GM18870 (cell line): ENCODE measurements at regions not wholly inside any gene's neighbourhood (a gene's known extent, or its start where the extent isn't known, plus 50 kb on each side); places are given as distances from the start of the nearest gene placed in this dataset.
A peak's percentile ranks its signal among the peaks of the same experiment; 100 is the strongest.
"Not testable (repeated sequence)": the region's sequence is repeated elsewhere in the genome, so short reads cannot be mapped to it uniquely, and the experiment has no call there.

ENCODE experiments used
- ATAC-seq: cut with Tn5 transposase; IDR thresholded peaks from one replicate; pipeline ENCODE4 v1.9.1; 2021; ENCODE audit warnings: moderate library complexity; ENCODE audit not compliant: unreplicated experiment

DNA sequence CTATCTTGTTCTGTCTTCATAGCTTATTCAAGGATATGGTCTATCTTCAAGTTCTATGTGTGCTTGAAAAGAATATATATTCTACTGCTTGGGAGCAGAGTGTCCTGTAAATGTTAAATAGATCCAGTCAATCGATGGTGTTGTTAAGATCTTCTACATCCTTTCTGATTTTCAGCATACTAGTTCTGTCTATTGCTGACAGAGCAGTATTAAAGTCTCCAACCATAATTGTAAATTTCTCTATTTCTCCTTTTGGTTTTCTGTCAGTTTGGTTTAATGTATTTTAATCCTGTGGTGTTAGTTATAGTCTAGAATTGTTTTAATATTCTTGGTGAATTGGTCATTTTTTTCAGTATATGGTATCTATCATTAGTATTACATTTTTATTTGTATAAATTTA, 124.0 kb upstream of the COX7C start:
- no peak for ATAC-seq

DNA sequence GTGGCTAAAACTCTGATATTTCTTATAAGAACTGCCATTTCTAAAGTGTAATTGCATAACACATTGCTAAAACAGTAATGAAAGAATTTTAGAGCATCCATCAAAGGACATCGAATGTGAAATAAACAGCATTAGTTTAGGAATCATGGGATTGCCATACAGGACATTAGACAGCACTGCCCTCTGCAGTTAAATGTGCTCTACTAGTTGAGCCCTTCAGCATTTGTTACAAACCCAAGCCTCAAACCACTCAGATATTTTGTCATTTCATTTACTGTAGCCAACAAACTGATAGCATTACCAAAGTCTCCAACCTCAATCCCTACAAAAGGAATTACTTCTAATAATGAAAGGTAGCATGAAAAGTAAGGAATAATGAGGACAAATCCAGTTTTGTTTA, 116.8 kb upstream of the COX7C start:
- no peak for ATAC-seq

DNA sequence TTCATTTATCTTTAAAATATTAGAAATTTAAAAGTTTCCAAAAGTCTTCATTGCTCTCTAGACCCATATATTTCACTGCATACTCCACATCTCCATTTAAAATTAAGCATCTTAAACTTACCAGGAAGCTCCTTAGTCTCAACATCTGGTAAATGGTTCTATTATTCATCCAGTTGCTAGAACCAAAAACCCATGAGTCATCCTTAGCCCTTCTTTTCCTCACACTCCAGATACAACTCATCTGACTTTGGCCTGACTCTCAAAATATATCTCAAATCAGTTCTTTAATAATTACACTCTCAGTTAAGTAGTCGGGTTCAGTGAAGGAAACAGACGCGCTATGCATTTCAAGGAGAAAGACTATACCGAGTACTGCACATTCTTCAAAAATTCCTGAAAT, 110.2 kb upstream of the COX7C start:
- no peak for ATAC-seq

- not testable (repeated sequence) for ATAC-seq
These were observed 107.3 kb upstream of the COX7C start for GRCh38 chr5:86510330-86510915.

DNA sequence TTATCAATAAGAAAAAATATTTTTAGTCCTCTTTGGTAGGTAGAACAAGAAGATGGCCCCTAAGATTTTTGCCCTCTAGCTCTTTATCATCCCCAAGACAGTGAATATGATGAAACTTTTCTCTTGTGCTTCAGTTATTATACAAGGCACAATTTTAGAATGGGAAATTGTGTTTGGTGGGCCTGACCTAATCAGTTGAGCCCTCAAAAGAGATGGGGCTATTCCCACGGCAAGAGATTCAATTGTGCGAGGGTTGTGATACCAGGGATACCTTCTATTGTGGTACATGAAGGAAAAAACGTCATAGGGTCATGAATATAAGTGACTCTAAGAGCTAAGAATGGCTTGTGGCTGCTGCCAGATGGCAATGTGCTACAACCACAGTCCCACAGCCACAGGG, 94.0 kb upstream of the COX7C start:
- ATAC-seq, result no peak

- ATAC-seq, result no peak
These were observed 92.1 kb upstream of the COX7C start for GRCh38 chr5:86525622-86526021.

GRCh38 chr5:86526811-86527348, 90.9 kb upstream of the COX7C start:
- ATAC-seq, result peak; percentile 66

- no peak for ATAC-seq
These were observed 85.3 kb upstream of the COX7C start for GRCh38 chr5:86532429-86532828.

DNA sequence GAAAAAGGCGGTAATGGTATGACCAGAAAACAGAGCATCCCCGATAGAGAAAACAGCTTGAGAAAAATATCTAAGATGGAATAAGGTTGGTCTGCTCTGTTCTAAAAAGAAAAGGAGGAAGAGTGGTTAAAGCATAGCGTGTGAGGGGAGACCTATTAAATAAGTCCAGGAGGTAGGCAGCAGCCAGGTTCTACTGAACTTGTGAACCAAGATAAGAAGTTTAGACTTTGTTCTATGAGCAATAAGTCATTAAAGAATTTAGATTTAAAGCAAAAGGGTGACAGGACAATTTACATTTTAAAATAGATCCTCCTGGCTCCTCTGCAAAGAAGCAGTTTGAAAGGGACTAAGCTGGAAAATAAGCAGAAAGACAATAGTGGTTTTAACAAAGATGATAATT, 81.3 kb upstream of the COX7C start:
- ATAC-seq, result no peak

DNA sequence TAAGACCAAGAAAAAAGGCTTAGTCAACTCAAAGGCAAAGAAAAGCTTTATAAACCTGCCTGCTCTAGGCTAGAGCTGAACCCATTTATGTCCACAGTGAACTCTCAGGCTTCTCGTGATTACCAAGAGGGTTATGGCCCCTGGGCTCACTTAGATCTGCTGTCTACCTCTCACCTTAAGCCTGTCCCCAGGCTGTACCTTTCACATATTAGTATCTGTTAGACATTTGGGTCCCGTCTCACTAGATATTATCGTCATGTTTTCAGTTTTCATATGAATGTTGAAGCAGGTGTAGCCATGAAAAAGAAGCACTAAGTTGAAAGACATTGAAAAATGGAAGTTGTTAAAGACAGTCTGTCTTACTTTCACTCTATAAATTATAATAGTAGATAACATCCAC, 75.2 kb upstream of the COX7C start:
- peak; percentile 71 for ATAC-seq

GRCh38 chr5:86546044-86546443, 71.7 kb upstream of the COX7C start:
- no peak for ATAC-seq

- no peak for ATAC-seq
These were observed 71.2 kb upstream of the COX7C start for GRCh38 chr5:86546582-86546981.

- no peak for ATAC-seq
These were observed 63.1 kb upstream of the COX7C start for GRCh38 chr5:86554638-86555037.

GRCh38 chr5:86557920-86558319, 59.8 kb upstream of the COX7C start:
- peak; percentile 79 for ATAC-seq

GRCh38 chr5:86565197-86565789, 52.4 kb upstream of the COX7C start:
- peak; percentile 87 for ATAC-seq

DNA sequence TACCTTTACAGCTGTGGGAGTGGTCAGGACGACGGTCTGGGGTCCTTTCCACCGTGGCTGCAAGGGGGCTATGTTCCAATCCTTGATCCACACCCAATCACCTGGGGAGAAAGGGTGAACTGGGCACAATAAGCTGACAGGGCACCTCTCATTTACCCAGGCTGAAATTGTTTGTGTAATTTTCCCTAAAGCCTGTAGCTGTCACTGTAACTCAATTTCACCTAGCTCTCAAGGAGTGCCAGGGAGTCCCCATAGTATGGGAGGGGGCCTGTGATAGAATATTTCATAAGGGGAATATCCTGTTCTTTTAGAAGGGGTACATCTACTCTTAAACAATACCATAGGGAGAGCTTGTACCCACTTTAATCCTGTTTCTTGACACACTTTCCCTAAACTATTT, 51.7 kb upstream of the COX7C start:
- not testable (repeated sequence) for ATAC-seq
